WTC11 (cell line): ENCODE measurements at regions not wholly inside any gene's neighbourhood (a gene's known extent, or its start where the extent isn't known, plus 50 kb on each side); places are given as distances from the start of the nearest gene placed in this dataset.
A peak's percentile ranks its signal among the peaks of the same experiment; 100 is the strongest.

Source experiments
- ATAC-seq: fragments of 200-7000 bp; cut with Tn5 transposase; 2 replicates; pipeline ENCODE4 v1.10.0; 2021; ENCODE audit warnings: mild to moderate bottlenecking, moderate library complexity
- CTCF ChIA-PET: fragments of 300-600 bp; sonication (Branson Sonifier 250); formaldehyde crosslinking; loops from one replicate; lab custom pipeline; 2021; ENCODE audit warnings: antibody characterized with exemption; lab: Charles Lee
- POLR2A ChIA-PET: fragments of 350-600 bp; sonication (Branson Sonifier 250); formaldehyde crosslinking; loops from one replicate; lab custom pipeline; 2021; ENCODE audit warnings: antibody characterized with exemption; lab: Charles Lee
- DNase-seq: peaks from one replicate; pipeline ENCODE4 v3.0.0; 2021; ENCODE audit warnings: low spot score
- H3K27ac Mint-ChIP-seq: 2 replicates; pipeline ENCODE4 v1.8.0; 2021; ENCODE audit warnings: mixed read lengths
- H3K27me3 Mint-ChIP-seq: 2 replicates; pipeline ENCODE4 v1.8.0; 2021; ENCODE audit warnings: low read depth, mild to moderate bottlenecking, moderate library complexity, mixed read lengths
- H3K36me3 Mint-ChIP-seq: 2 replicates; pipeline ENCODE4 v1.8.0; 2021; ENCODE audit warnings: mixed read lengths
- H3K4me1 Mint-ChIP-seq: 2 replicates; pipeline ENCODE4 v1.8.0; 2022; ENCODE audit warnings: mixed read lengths
- H3K4me3 Mint-ChIP-seq: 2 replicates; pipeline ENCODE4 v1.8.0; 2021; ENCODE audit warnings: mild to moderate bottlenecking, moderate library complexity, mixed read lengths
- H3K9me3 Mint-ChIP-seq: 2 replicates; pipeline ENCODE4 v1.8.0; 2021; ENCODE audit warnings: mixed read lengths
- CBFB ChIP-seq: sonication (generic); formaldehyde crosslinking; IDR thresholded peaks from 2 replicates; pipeline ENCODE4 v1.8.1; 2022; ENCODE audit warnings: mild to moderate bottlenecking, low read depth, missing genetic modification reagents
- CTCF ChIP-seq: fragments of 200-600 bp; IDR thresholded peaks from 2 replicates; pipeline ENCODE4 v1.8.0; 2022; ENCODE audit warnings: antibody characterized with exemption
- E2F1 ChIP-seq: sonication (generic); formaldehyde crosslinking; IDR thresholded peaks from 2 replicates; pipeline ENCODE4 v1.8.0; 2022; ENCODE audit warnings: mild to moderate bottlenecking, missing genetic modification reagents
- E2F4 ChIP-seq: sonication (generic); formaldehyde crosslinking; IDR thresholded peaks from 2 replicates; pipeline ENCODE4 v1.8.1; 2022; ENCODE audit warnings: low read depth, mild to moderate bottlenecking, moderate library complexity, missing genetic modification reagents, borderline replicate concordance
- FOXP1 ChIP-seq: sonication (generic); formaldehyde crosslinking; IDR thresholded peaks from 2 replicates; pipeline ENCODE4 v1.8.0; 2022; ENCODE audit warnings: missing genetic modification reagents, mild to moderate bottlenecking, moderate library complexity, borderline replicate concordance
- GRHL2 ChIP-seq: fragments of 250-450 bp; sonication (Bioruptor Pico); IDR thresholded peaks from 2 replicates; pipeline ENCODE4 v1.8.0; 2022; ENCODE audit warnings: mild to moderate bottlenecking, moderate library complexity; ENCODE audit not compliant: insufficient replicate concordance, severe bottlenecking
- HMGXB4 ChIP-seq: sonication (generic); formaldehyde crosslinking; IDR thresholded peaks from 2 replicates; pipeline ENCODE4 v1.8.1; 2023; ENCODE audit warnings: mild to moderate bottlenecking, moderate library complexity, missing genetic modification reagents
- NFE2L1 ChIP-seq: sonication (generic); formaldehyde crosslinking; IDR thresholded peaks from 2 replicates; pipeline ENCODE4 v1.8.1; 2023; ENCODE audit warnings: missing genetic modification reagents
- NR2C2 ChIP-seq: sonication (generic); formaldehyde crosslinking; IDR thresholded peaks from 2 replicates; pipeline ENCODE4 v1.8.0; 2022; ENCODE audit warnings: mild to moderate bottlenecking, missing genetic modification reagents
- SMAD3 ChIP-seq: sonication (generic); formaldehyde crosslinking; IDR thresholded peaks from 2 replicates; pipeline ENCODE4 v1.8.0; 2022; ENCODE audit warnings: missing genetic modification reagents, mild to moderate bottlenecking, borderline replicate concordance
- SMAD4 ChIP-seq: sonication (generic); formaldehyde crosslinking; IDR thresholded peaks from 2 replicates; pipeline ENCODE4 v1.8.0; 2022; ENCODE audit warnings: mild to moderate bottlenecking, missing genetic modification reagents
- SP1 ChIP-seq: sonication (generic); formaldehyde crosslinking; conservative IDR thresholded peaks from 2 replicates; pipeline ENCODE4 v1.8.1; 2022; ENCODE audit warnings: missing genetic modification reagents
- ZNF232 ChIP-seq: sonication (generic); formaldehyde crosslinking; IDR thresholded peaks from 2 replicates; pipeline ENCODE4 v1.8.0; 2022; ENCODE audit warnings: mild to moderate bottlenecking, missing genetic modification reagents
- ZNF263 ChIP-seq: sonication (generic); formaldehyde crosslinking; IDR thresholded peaks from 2 replicates; pipeline ENCODE4 v1.8.1; 2022; ENCODE audit warnings: low read depth, mild to moderate bottlenecking, moderate library complexity, missing genetic modification reagents
- ZNF425 ChIP-seq: fragments of 250-450 bp; sonication (Bioruptor Pico); conservative IDR thresholded peaks from 2 replicates; pipeline ENCODE4 v1.9.0; 2021; ENCODE audit warnings: mild to moderate bottlenecking
- ZNF671 ChIP-seq: fragments of 250-450 bp; sonication (Bioruptor Pico); IDR thresholded peaks from 2 replicates; pipeline ENCODE4 v1.8.0; 2021; ENCODE audit warnings: mild to moderate bottlenecking

GRCh38 chr16:73714976-73715375 is 581.6 kb upstream of the PSMD7 start:
- ChIA-PET CTCF (interaction anchor here (0.6 to 1.6 kb wide), 2 partner anchors 37 to 164 kb away, joined by 3 to 5 read pairs; no protein-coding TSS in a partner anchor), POLR2A (no interaction called here)
- no peak for ATAC-seq
- H3K27me3 Mint-ChIP-seq = no peaks in the 10 kb centered on the region
- peaks cover 5% of the 10 kb centered on the region for H3K36me3 Mint-ChIP-seq
- DNase-seq = no peak
- TF ChIP-seq SP1 (no peak), NFE2L1 (CRISPR knock-in tag) (no peak), ZNF232 (no peak), ZNF425 (CRISPR knock-in tag) (no peak), ZNF671 (CRISPR knock-in tag) (no peak), FOXP1 (CRISPR knock-in tag) (no peak), GRHL2 (CRISPR knock-in tag) (no peak), ZNF263 (CRISPR knock-in tag) (no peak), NR2C2 (CRISPR knock-in tag) (no peak)
- H3K9me3 Mint-ChIP-seq = peaks cover 4% of the 10 kb centered on the region; the same call in 1 of the 2 replicates
- no peak overlapping the region for H3K27ac Mint-ChIP-seq
- peaks cover 71% of the 10 kb centered on the region for H3K4me1 Mint-ChIP-seq
- H3K4me3 Mint-ChIP-seq = no peak overlapping the region

GRCh38 chr16:73713778-73714495 is 582.7 kb upstream of the PSMD7 start:
- ChIA-PET CTCF (interaction anchor here (0.7 to 3.5 kb wide), 25 partner anchors 12 to 513 kb away, joined by 3 to 15 read pairs (median 4); no protein-coding TSS in a partner anchor), POLR2A (interaction anchor here (0.6 kb wide), 1 partner anchor 1208 kb away, joined by 3 read pairs; no protein-coding TSS in a partner anchor)
- Mint-ChIP-seq H3K4me3 (no peak overlapping the region), H3K27ac (peak overlapping the region; percentile 61), H3K36me3 (peaks cover 5% of the 10 kb centered on the region), H3K9me3 (peaks cover 4% of the 10 kb centered on the region; the same call in 1 of the 2 replicates), H3K4me1 (peaks cover 71% of the 10 kb centered on the region), H3K27me3 (no peaks in the 10 kb centered on the region)
- ATAC-seq = peak; percentile 58
- TF ChIP-seq CTCF = peak; percentile 56
- TF ChIP-seq SMAD3 = no peak
- peak; percentile 69 for DNase-seq

- DNase-seq (no peak), ATAC-seq (no peak)
- H3K27ac Mint-ChIP-seq = 0 out of 2 replicates have a peak overlapping the region, but pooled peaks have one; percentile 77
- TF ChIP-seq SMAD4 = no peak
- TF ChIP-seq GRHL2 (CRISPR knock-in tag) = no peak
- peaks cover 5% of the 10 kb centered on the region for H3K36me3 Mint-ChIP-seq
- peaks cover 4% of the 10 kb centered on the region; the same call in 1 of the 2 replicates for H3K9me3 Mint-ChIP-seq
- H3K4me3 Mint-ChIP-seq = no peak overlapping the region
- H3K27me3 Mint-ChIP-seq = no peaks in the 10 kb centered on the region
- H3K4me1 Mint-ChIP-seq = peaks cover 71% of the 10 kb centered on the region
- ChIA-PET POLR2A (interaction anchor here (0.6 kb wide), 1 partner anchor 1207 kb away, joined by 3 read pairs; no protein-coding TSS in a partner anchor), CTCF (interaction anchor here (0.5 to 3.5 kb wide), 22 partner anchors 12 to 513 kb away, joined by 3 to 15 read pairs (median 4); no protein-coding TSS in a partner anchor)
Observed at GRCh38 chr16:73713251-73713650, 583.4 kb upstream of the PSMD7 start.

GRCh38 chr16:73711406-73712080 is 585.1 kb upstream of the PSMD7 start:
- Mint-ChIP-seq H3K4me1 (peaks cover 58% of the 10 kb centered on the region), H3K27me3 (no peaks in the 10 kb centered on the region), H3K27ac (no peak overlapping the region), H3K4me3 (no peak overlapping the region), H3K9me3 (peaks cover 4% of the 10 kb centered on the region; the same call in 1 of the 2 replicates), H3K36me3 (peaks cover 5% of the 10 kb centered on the region)
- CTCF ChIA-PET = interaction anchor here (0.7 to 3.5 kb wide), 5 partner anchors 13 to 142 kb away, joined by 3 to 15 read pairs (median 4); no protein-coding TSS in a partner anchor
- peak; percentile 85 for ATAC-seq
- POLR2A ChIA-PET = no interaction called here
- peak; percentile 37 for DNase-seq
- TF ChIP-seq SMAD4 = no peak
- no peak for TF ChIP-seq HMGXB4 (CRISPR knock-in tag)
- TF ChIP-seq CBFB (CRISPR knock-in tag) = no peak
- no peak for TF ChIP-seq E2F1 (CRISPR knock-in tag)
- no peak for TF ChIP-seq E2F4 (CRISPR knock-in tag)
